Skeletal muscle satellite cell (primary cell): ENCODE measurements at regions not wholly inside any gene's neighbourhood (a gene's known extent, or its start where the extent isn't known, plus 50 kb on each side); places are given as distances from the start of the nearest gene placed in this dataset.
A peak's percentile ranks its signal among the peaks of the same experiment; 100 is the strongest.

Experiments used
- H3K27me3 ChIP-seq: 2 replicates; pipeline ENCODE4 v1.7.0; 2013; ENCODE audit warnings: low read length; ENCODE audit not compliant: control insufficient read depth, insufficient read depth
- H3K36me3 ChIP-seq: 2 replicates; pipeline ENCODE4 v1.7.0; 2013; ENCODE audit warnings: mild to moderate bottlenecking, control low read depth, low read length; ENCODE audit not compliant: insufficient read depth
- H3K4me1 ChIP-seq: 2 replicates; pipeline ENCODE4 v1.7.0; 2013; ENCODE audit warnings: low read length; ENCODE audit not compliant: control insufficient read depth, insufficient read depth
- H3K4me2 ChIP-seq: 2 replicates; pipeline ENCODE4 v1.7.0; 2013; ENCODE audit warnings: mild to moderate bottlenecking, low read length
- H3K4me3 ChIP-seq: 2 replicates; pipeline ENCODE4 v1.7.0; 2013; ENCODE audit warnings: low read length
- H3K9ac ChIP-seq: 2 replicates; pipeline ENCODE4 v1.7.0; 2013; ENCODE audit warnings: mild to moderate bottlenecking, low read depth, low read length, moderate library complexity
- H3K9me3 ChIP-seq: replicated peaks from 2 replicates; pipeline ENCODE4 v1.7.0; 2013; ENCODE audit warnings: mild to moderate bottlenecking, control low read depth, low read length

- H3K9ac ChIP-seq: no peak overlapping the region
Observed at GRCh38 chr21:38994042-38994441, 188.3 kb downstream of the ETS2 start.

GRCh38 chr21:38993561-38993960 lies 187.8 kb downstream of the ETS2 start:
- H3K9ac ChIP-seq: no peak overlapping the region
- no peaks in the 10 kb centered on the region for H3K9me3 ChIP-seq
- peak overlapping the region; percentile 53 for H3K4me2 ChIP-seq
- peaks cover 31% of the 10 kb centered on the region for H3K4me1 ChIP-seq
- no peaks in the 10 kb centered on the region for H3K36me3 ChIP-seq
- H3K4me3 ChIP-seq: no peak overlapping the region
- peaks cover 32% of the 10 kb centered on the region for H3K27me3 ChIP-seq

More at GRCh38 chr21:38994042-38994441, 188.3 kb downstream of the ETS2 start:
- no peaks in the 10 kb centered on the region for H3K36me3 ChIP-seq
- peak overlapping the region; percentile 53 for H3K4me2 ChIP-seq
- peaks cover 31% of the 10 kb centered on the region for H3K4me1 ChIP-seq
- H3K27me3 ChIP-seq: peaks cover 27% of the 10 kb centered on the region
- no peaks in the 10 kb centered on the region for H3K9me3 ChIP-seq
- H3K4me3 ChIP-seq: no peak overlapping the region

- H3K4me3 ChIP-seq: no peak overlapping the region
- no peaks in the 10 kb centered on the region for H3K36me3 ChIP-seq
- peaks cover 31% of the 10 kb centered on the region for H3K4me1 ChIP-seq
- no peaks in the 10 kb centered on the region for H3K9me3 ChIP-seq
- no peak overlapping the region for H3K4me2 ChIP-seq
- peaks cover 39% of the 10 kb centered on the region for H3K27me3 ChIP-seq
- H3K9ac ChIP-seq: no peak overlapping the region
Observed at GRCh38 chr21:38992737-38993136, 187.0 kb downstream of the ETS2 start.

- Histone ChIP-seq H3K27me3 (peaks cover 45% of the 10 kb centered on the region), H3K4me2 (peak overlapping the region; percentile 55), H3K9me3 (no peaks in the 10 kb centered on the region), H3K4me1 (peaks cover 54% of the 10 kb centered on the region), H3K4me3 (no peak overlapping the region), H3K36me3 (no peaks in the 10 kb centered on the region), H3K9ac (no peak overlapping the region)
Observed at GRCh38 chr21:38990424-38990794, 184.7 kb downstream of the ETS2 start.

GRCh38 chr21:38989745-38990423 lies 184.2 kb downstream of the ETS2 start:
- Histone ChIP-seq H3K27me3 (peaks cover 45% of the 10 kb centered on the region), H3K4me2 (peak overlapping the region; percentile 55), H3K9ac (no peak overlapping the region), H3K4me3 (no peak overlapping the region), H3K9me3 (no peaks in the 10 kb centered on the region), H3K4me1 (peaks cover 59% of the 10 kb centered on the region), H3K36me3 (no peaks in the 10 kb centered on the region)

- Histone ChIP-seq H3K4me1 (peaks cover 63% of the 10 kb centered on the region), H3K9ac (no peak overlapping the region), H3K4me2 (peak overlapping the region; percentile 55), H3K4me3 (no peak overlapping the region), H3K36me3 (no peaks in the 10 kb centered on the region), H3K9me3 (no peaks in the 10 kb centered on the region), H3K27me3 (peaks cover 45% of the 10 kb centered on the region)
Observed at GRCh38 chr21:38989379-38989744, 183.6 kb downstream of the ETS2 start.

- H3K9ac ChIP-seq: no peak overlapping the region
- no peak overlapping the region for H3K4me2 ChIP-seq
- H3K4me1 ChIP-seq: peaks cover 64% of the 10 kb centered on the region
- peaks cover 45% of the 10 kb centered on the region for H3K27me3 ChIP-seq
- no peaks in the 10 kb centered on the region for H3K36me3 ChIP-seq
- H3K9me3 ChIP-seq: no peaks in the 10 kb centered on the region
- no peak overlapping the region for H3K4me3 ChIP-seq
Observed at GRCh38 chr21:38988509-38989378, 183.0 kb downstream of the ETS2 start.

GRCh38 chr21:38987633-38988508 lies 182.1 kb downstream of the ETS2 start:
- Histone ChIP-seq H3K4me1 (peaks cover 56% of the 10 kb centered on the region), H3K4me2 (no peak overlapping the region), H3K36me3 (no peaks in the 10 kb centered on the region), H3K4me3 (no peak overlapping the region), H3K9me3 (no peaks in the 10 kb centered on the region), H3K9ac (no peak overlapping the region), H3K27me3 (peaks cover 45% of the 10 kb centered on the region)

GRCh38 chr21:38986806-38987632 lies 181.3 kb downstream of the ETS2 start:
- no peak overlapping the region for H3K4me3 ChIP-seq
- peaks cover 55% of the 10 kb centered on the region for H3K4me1 ChIP-seq
- H3K27me3 ChIP-seq: peaks cover 46% of the 10 kb centered on the region
- H3K4me2 ChIP-seq: no peak overlapping the region
- no peak overlapping the region for H3K9ac ChIP-seq
- H3K36me3 ChIP-seq: no peaks in the 10 kb centered on the region
- H3K9me3 ChIP-seq: no peaks in the 10 kb centered on the region

- Histone ChIP-seq H3K9me3 (no peaks in the 10 kb centered on the region), H3K36me3 (no peaks in the 10 kb centered on the region), H3K4me1 (peaks cover 56% of the 10 kb centered on the region), H3K4me2 (no peak overlapping the region), H3K9ac (no peak overlapping the region), H3K4me3 (no peak overlapping the region), H3K27me3 (peaks cover 51% of the 10 kb centered on the region)
Observed at GRCh38 chr21:38986406-38986805, 180.7 kb downstream of the ETS2 start.
